ENCODE measurements at regions not wholly inside any gene's neighbourhood (a gene's known extent, or its start where the extent isn't known, plus 50 kb on each side); places are given as distances from the start of the nearest gene placed in this dataset.
"Not testable (repeated sequence)": the region's sequence is repeated elsewhere in the genome, so short reads cannot be mapped to it uniquely, and the experiment has no call there.

DNA sequence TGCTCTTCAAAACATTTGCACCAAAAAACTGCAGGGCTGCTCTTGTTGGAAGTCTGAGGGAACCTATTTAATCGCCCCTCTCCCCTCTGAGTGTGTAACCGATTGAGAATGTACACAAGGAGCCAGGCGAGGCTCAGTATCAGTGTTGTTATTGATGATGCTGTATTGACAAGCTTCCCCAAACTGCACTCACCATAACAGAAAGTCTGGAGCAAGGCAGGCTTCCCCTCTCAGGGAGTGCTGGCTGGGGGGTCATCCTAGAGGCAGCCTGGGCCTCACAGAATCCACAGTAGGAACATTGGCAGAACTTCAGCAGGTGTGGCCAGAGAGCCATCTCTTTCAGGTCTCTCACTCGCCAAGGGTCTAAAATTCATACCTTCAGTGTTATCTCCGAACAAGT is 58.1 kb upstream of the TUNAR start:
- DNase-seq = no peak

- no peak for DNase-seq
Measured at GRCh38 chr14:95817271-95817670, 59.4 kb upstream of the TUNAR start.

- DNase-seq = no peak
Measured at GRCh38 chr14:95816539-95816938, 60.1 kb upstream of the TUNAR start.

GRCh38 chr14:95815226-95815690 is 61.4 kb upstream of the TUNAR start:
- no peak for DNase-seq

- DNase-seq = no peak
Measured at GRCh38 chr14:95814363-95815225, 62.0 kb upstream of the TUNAR start.

- no peak for DNase-seq
Measured at GRCh38 chr14:95811813-95812212, 64.8 kb upstream of the TUNAR start.

GRCh38 chr14:95808371-95808770 is 68.3 kb upstream of the TUNAR start:
- no peak for DNase-seq

DNA sequence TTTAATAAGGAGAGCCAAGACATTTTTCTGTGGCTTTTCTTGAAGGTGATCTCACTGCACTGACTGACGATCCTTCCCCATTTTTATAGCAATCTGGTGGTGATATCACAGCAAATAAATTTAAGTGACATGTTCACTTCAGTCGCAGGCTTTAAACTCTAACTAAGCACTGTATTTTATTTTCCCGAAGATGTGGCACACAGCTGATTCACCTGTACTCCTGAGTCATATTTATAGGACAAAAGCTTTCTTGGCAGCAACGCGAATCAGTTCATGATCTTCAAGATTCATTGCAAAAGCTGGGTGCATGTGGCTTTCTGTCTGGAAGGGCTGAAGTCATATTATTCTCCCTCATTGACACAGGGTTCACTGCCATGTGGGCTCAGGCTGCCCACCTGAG is 79.8 kb upstream of the TUNAR start:
- DNase-seq = no peak

DNA sequence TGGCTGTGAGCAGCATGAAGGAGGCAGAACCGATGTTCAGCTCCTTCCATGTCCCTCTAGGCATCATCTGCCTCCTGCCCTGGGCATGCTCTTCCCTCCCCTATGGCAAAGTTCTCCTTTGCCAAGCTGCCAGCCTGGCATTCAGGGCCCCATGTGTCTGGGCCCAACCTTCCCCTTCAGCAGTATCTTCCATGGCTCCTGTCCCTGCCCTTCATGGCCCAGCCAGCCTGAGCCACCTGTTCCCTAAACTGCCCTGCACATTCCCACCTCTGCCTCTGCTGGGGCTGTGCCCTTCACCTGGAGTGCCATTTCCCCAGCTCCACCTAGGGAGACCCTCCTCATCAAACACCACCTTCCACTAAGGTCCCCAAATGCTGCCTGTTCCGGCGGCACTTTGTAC is 74.0 kb upstream of the TCL1A start:
- DNase-seq = no peak

DNA sequence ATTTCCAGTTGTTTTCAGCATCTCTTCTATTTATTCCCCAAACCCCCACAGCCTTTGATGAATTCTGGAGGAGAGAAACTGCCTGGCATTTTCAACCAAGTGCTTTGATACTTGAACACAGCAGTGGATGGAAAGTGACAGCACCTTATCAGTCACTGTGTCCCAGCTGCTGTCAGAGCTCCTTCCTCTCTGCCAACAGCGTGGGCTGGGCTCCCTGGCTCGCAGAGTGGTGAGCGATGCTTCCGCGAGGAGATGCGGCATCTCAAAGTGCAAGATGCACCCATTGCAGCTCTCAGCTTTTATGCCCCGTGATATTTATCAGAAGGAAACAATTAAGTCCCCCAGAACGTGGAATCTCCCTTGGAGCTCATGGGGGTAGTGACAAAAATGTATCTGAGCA is 72.6 kb upstream of the TCL1A start:
- DNase-seq = no peak

DNA sequence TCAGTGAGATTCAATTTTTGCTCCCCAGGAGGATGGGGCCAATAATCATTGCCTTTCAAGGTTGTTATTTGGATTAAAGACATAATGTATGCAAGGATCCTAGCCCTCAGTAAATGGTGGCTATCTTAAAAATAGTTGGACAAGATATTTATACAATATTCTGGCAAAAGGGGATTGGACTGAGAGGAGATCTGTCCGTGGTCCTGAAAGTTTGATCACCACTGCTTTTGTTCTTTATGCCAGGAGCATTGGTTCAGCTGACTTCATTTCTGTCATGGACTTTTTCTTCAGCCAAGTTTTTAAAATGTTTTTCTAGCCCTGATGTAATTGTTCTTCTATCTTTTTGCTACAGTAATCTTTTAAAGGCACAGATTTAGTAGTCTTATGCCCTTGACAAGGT is 70.2 kb upstream of the TCL1A start:
- no peak for DNase-seq

GRCh38 chr14:95776798-95777534 is 63.0 kb upstream of the TCL1A start:
- no peak for DNase-seq

DNA sequence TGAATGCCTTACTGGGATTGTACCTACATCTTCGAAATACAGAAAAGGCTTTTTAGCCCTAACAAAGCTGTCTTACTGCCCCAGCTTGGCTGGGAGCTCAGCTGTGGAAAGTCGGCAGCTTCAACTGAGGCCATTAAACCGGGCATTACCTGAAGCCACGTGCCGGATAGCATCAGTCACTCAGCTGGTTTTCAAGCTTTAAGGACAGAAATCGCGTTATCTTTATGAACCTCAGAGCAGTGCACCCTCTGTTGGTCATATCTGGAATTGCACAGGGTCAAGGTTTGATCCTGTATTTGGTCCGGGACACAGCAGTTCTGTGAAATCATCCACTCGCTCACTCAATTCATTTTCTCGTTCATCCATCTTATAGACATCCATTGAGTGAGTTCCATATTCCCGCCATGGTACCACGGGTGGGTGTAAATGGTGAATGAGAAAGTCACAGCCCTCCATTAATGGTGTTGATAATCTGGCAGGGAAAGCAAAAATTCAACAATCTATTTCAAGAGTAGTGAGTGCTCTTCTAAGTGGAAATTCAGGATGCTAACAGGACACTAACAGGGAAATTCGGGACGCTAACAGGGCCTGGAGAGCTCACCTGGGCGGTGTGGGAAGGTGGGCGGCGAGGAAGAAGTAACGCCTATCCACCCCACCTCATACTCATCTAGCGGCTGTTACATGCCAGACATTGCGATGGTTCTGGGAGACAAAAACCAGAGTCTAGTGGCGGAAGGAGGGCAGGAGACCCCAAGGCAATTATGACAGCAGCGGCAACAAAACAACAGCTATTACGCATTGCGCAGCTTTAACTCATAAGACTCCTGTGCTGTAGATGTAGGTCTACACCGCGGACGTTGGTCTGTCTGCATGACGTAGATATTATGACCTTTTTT is 60.6 kb upstream of the TCL1A start:
- DNase-seq = peak; percentile 62 to 72

GRCh38 chr14:95770777-95771176 is 56.9 kb upstream of the TCL1A start:
- DNase-seq = peak; percentile 22 to 64

GRCh38 chr14:95769976-95770375 is 56.1 kb upstream of the TCL1A start:
- DNase-seq = no peak

DNA sequence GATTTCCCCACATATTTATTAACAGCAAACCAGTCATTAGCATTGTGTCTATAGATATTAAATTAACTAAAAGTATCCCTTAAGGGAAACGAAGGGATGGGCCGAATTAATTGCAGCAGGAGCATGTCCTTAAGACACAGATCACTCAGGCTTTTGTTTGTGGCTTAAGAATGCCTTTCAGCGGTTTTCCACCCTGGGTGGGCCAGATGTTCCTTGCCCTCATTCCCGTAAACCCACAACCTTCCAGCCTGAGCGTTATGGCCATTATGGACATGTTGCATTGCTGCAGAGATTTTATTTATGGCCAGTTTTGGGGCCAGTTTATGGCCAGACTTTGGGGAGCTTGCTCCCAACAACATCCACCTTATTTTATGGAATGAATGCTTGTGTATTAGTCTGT is 55.5 kb upstream of the TCL1A start:
- DNase-seq = not testable (repeated sequence)

- DNase-seq = no peak
Measured at GRCh38 chr14:95765051-95765450, 51.1 kb upstream of the TCL1A start.

GRCh38 chr14:95763875-95764274 is 50.0 kb upstream of the TCL1A start:
- DNase-seq = no peak

All from NCI-H2081 (cell line).